ENCODE measurements at regions not wholly inside any gene's neighbourhood (a gene's known extent, or its start where the extent isn't known, plus 50 kb on each side); places are given as distances from the start of the nearest gene placed in this dataset.

- no peak for DNase-seq
These were observed 381.1 kb downstream of the HRH4 start for GRCh38 chr18:24841536-24841935.

DNA sequence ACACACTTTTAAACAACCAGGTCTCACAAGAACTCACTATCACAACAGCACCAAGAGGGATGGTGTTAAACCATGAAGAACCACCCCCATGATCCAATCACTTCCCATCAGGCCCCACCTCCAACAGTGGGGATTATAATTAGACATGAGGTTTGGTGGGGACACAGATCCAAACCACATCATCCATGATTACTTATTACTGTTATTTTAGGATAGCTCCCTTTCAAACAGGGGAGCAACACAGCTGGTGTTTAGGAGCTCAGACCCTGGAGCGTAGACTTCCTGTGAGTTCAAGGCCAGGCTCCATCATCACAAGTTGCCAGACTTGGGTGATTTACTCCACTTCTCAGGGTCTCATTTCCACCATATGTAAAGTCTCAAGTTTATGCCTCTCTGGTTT lies 382.7 kb downstream of the HRH4 start:
- no peak for DNase-seq

DNA sequence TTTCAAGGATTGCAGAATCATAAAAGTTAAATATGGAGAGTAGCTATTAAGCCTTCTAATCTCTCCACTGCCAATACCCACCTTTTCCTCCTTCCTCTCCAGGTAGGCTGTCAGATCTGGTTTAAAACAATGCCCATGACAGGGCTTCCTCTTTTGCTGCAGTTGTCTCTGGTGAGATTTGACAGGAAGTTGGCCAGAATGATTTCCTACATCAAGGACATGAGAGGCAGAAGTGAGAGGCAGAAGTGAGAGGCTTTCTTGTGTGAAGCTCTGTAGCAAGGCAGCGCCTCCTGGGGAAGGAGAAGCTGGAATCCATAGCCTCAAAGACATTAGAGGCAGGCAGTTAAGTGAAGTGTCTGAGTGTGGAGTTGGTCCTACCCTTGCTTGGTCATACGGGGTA lies 385.7 kb downstream of the HRH4 start:
- no peak for DNase-seq

- no peak for DNase-seq
These were observed 390.1 kb downstream of the HRH4 start for GRCh38 chr18:24850532-24850931.

GRCh38 chr18:24853076-24853475 lies 392.6 kb downstream of the HRH4 start:
- DNase-seq: no peak

- DNase-seq: no peak
These were observed 400.7 kb downstream of the HRH4 start for GRCh38 chr18:24860978-24861680.

- DNase-seq: no peak
These were observed 401.9 kb downstream of the HRH4 start for GRCh38 chr18:24862201-24862816.

- no peak for DNase-seq
These were observed 407.9 kb downstream of the HRH4 start for GRCh38 chr18:24868311-24868710.

DNA sequence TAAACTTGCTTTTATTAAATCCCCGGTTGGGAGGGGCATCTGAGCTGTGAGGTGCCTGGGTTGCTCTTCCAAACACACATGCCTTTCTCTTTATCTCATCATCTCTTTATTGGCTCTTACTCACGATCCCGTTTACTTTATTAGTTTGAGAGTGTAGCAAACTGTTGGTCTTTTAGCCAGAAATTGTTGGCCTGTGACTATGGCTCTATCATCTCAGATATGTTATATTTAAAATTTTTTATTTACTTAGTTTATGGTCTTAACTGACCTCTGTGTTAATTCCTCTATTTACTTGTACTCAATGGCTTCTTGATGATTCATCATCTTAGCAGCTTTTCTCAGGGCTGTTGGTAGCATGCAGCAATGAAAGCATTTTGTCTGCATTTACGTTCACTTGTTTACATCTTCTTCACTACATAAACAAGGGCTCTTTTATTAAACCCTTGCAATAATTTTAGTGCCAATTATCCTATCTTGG lies 408.4 kb downstream of the HRH4 start:
- DNase-seq: no peak

- DNase-seq: no peak
These were observed 408.8 kb downstream of the HRH4 start for GRCh38 chr18:24869285-24869684.

DNA sequence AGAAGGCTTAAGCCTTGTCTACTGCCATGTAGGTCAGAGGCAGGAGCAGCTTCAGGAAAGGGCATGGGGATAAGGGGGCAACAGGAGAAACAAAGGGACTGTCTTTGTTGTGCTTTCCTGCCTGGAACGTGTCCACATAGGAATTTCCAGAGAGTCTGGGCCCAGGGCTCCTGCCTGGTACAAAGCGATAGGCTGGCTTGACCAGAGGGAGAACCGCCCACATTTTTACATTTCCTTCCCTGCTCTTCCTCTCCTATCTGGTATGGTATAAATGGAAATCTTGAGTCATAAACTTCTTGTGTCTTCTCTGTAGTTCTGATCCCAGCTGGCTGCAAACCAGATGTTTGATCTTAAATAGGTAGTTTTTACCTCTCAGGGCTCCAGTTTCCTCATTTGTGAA lies 414.8 kb downstream of the HRH4 start:
- no peak for DNase-seq

DNA sequence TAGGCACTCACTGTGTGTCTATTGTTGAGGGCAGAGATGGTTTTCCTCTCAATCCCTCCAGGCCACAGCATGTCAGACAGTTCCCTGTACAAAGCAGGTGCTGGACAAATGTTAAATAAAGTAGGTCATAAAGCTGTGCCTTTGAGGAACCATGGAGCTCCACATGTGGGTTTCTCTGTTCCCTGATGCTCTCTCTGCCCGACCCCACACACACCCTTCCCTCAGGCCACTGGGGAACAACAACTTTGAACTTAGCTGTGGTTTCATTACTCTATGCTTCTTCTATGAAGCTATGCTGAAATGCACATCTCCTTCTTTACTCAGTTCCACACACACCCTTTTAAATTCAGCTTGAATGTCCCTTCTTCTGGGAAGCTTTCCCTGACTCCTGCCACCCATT lies 415.3 kb downstream of the HRH4 start:
- no peak for DNase-seq

DNA sequence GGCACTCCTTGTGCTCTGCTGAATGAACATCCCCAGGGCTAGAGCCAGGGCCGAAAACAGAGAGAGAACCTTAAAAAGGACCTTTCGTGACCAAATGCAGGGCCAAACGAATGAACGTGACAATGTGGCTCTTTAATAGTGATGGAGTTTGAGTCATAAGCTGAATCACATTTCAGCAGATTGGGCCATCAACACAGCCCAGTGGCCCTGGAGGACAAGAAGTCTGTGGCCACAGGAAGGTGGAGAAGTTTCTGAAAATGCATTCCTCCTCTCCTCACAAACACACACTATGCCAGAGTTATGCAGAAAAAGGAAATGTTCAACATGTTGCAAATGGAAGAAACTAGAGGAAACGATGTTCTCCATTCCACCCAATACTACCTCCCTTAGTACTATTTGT lies 415.8 kb downstream of the HRH4 start:
- no peak for DNase-seq

GRCh38 chr18:24877066-24877465 lies 416.6 kb downstream of the HRH4 start:
- no peak for DNase-seq

- no peak for DNase-seq
These were observed 417.1 kb downstream of the HRH4 start for GRCh38 chr18:24877546-24877945.

- DNase-seq: no peak
These were observed 417.9 kb downstream of the HRH4 start for GRCh38 chr18:24878289-24878688.

DNA sequence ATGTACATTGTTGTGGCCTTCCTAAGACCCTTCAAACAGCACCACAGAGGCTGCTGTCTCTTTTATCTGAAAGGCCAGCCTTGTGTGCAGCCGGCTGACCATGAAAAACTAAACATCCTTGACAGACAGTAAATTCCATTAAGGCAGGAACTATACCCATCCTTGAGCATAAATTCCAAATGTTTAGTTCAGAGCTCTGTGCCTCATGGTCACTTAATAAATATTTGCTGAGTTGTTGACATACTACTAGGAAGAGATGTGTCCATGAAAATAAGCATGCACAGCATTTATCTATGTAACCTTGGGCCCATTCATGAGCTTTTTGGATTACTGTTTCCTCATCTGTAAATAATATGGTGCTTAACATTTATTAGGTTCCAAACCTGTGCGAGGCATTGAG lies 424.8 kb downstream of the HRH4 start:
- DNase-seq: no peak

DNA sequence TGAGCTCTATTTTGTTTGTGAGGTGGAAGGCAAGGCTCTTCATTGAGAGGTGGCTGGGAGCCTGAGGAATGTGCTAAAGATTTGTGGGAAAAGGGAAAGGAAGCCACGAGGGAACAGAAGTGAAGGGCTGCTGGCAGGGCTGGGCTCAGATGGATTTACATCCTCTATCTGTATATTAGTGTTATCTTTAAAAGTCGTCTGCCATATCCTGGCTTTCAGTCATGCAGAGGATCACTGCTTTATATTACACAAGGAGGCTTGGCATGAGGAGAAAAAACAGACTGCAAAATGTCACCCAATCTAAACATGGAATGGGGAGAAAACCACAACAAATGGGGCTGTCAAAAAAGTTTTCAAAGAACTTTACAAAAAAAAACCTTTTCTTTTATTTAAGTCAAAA lies 434.4 kb downstream of the HRH4 start:
- DNase-seq: no peak

GRCh38 chr18:24897461-24897860 lies 437.0 kb downstream of the HRH4 start:
- no peak for DNase-seq

- no peak for DNase-seq
These were observed 441.7 kb downstream of the ZNF521 start for GRCh38 chr18:24910221-24910620.

DNA sequence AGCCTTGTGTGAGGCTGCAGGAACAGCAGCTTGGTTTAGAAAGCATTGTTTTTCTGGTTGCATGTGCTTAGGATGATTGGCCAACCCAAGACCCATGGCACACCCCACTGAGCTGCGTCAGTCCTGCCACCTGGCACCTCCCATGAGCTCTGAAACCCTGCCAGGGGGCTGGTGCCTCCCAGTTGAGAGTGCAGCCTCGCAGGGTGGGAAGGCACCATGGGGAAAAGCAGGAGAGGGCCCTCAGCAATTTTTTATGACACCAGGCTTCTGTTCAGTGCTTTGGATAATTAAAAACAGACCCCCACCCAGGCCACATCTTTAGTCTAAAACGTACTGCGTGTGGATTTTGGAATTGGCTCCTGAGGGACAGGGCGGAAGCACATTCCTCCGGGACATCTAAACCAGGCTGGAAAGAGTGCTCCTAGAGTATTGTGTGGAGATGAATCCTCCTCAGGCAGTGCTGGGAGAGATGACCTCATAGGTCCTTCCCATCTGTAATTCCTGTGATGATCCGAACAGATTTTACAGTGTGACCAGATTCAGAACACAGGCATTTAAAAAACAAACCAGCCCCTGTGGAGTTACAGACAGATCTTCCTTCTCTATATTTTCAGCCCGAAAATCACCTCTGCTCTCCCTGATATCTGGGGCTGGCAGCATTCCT lies 438.3 kb downstream of the ZNF521 start:
- no peak for DNase-seq

DNA sequence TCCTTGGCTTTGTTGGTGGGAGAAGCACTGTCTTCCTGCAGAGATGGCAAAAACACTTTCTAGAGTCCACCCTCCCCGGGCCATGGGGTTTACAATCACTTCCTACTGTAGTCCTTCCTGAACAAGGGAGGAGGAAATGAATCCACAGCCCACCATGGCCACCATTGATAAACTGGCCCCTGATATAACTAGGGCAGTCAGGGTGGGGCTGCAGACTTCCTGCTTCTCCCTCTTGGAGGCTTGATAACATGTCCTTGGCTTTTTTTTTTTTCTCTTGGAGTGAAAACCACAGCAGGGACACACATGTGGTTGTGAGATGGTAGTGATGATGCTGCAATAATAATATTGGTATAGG lies 437.8 kb downstream of the ZNF521 start:
- no peak for DNase-seq

GRCh38 chr18:24914685-24915084 lies 437.3 kb downstream of the ZNF521 start:
- no peak for DNase-seq

DNA sequence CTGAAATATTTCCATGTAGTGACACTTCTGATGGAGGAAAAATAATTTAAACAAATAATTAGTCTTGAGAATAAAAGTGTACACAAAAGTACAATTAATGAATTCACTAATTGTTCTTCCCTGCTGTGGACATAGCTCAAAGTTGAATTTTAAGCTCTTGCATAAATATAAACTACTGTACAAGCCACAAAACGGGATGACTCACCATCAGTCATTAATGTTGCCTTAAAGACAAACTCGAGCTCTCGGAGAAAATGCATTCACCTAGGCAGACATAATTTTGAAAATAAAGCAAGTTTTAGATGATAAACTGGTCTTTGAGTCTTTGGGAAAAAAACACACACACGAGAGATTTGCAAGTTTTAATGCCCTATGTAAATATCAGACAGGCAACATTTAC lies 436.4 kb downstream of the ZNF521 start:
- DNase-seq: no peak

Data from left hindlimb (tissue), 1 donor.